HFFc6 (cell line): ENCODE measurements at regions not wholly inside any gene's neighbourhood (a gene's known extent, or its start where the extent isn't known, plus 50 kb on each side); places are given as distances from the start of the nearest gene placed in this dataset.

Source experiments
- DNase-seq: peaks from one replicate; pipeline ENCODE4 v3.0.0-alpha.2; 2018
- H3K27ac Mint-ChIP-seq: 2 replicates; pipeline ENCODE4 v1.8.0; 2020; ENCODE audit warnings: mild to moderate bottlenecking, mixed read lengths
- H3K27me3 Mint-ChIP-seq: 2 replicates; pipeline ENCODE4 v1.8.0; 2021; ENCODE audit warnings: mild to moderate bottlenecking, moderate library complexity, mixed read lengths; ENCODE audit not compliant: insufficient read depth
- H3K36me3 Mint-ChIP-seq: 2 replicates; pipeline ENCODE4 v1.8.0; 2021; ENCODE audit warnings: low read depth, mixed read lengths
- H3K4me1 Mint-ChIP-seq: 2 replicates; pipeline ENCODE4 v1.8.0; 2020; ENCODE audit warnings: low read depth, mixed read lengths
- H3K4me3 Mint-ChIP-seq: 2 replicates; pipeline ENCODE4 v1.8.0; 2020; ENCODE audit warnings: mild to moderate bottlenecking, moderate library complexity, mixed read lengths
- H3K9me3 Mint-ChIP-seq: 2 replicates; pipeline ENCODE4 v1.8.0; 2020; ENCODE audit warnings: mild to moderate bottlenecking, mixed read lengths
- TF ChIP-seq, protein P1 (sequence below): fragments of 200-600 bp; sonication (generic); IDR thresholded peaks from 2 replicates; pipeline ENCODE4 v1.5.0; 2021; ENCODE audit warnings: antibody characterized with exemption, mild to moderate bottlenecking

GRCh38 chr2:84288293-84288692 is 170.8 kb downstream of the SUCLG1 start:
- Mint-ChIP-seq H3K9me3 (no peaks in the 10 kb centered on the region; the same call in 1 of the 2 replicates), H3K4me3 (no peak overlapping the region), H3K27ac (no peak overlapping the region), H3K36me3 (no peaks in the 10 kb centered on the region), H3K27me3 (peaks cover 3% of the 10 kb centered on the region; the same call in 1 of the 2 replicates), H3K4me1 (no peaks in the 10 kb centered on the region)
- DNase-seq = no peak
- TF ChIP-seq, protein P1, sequence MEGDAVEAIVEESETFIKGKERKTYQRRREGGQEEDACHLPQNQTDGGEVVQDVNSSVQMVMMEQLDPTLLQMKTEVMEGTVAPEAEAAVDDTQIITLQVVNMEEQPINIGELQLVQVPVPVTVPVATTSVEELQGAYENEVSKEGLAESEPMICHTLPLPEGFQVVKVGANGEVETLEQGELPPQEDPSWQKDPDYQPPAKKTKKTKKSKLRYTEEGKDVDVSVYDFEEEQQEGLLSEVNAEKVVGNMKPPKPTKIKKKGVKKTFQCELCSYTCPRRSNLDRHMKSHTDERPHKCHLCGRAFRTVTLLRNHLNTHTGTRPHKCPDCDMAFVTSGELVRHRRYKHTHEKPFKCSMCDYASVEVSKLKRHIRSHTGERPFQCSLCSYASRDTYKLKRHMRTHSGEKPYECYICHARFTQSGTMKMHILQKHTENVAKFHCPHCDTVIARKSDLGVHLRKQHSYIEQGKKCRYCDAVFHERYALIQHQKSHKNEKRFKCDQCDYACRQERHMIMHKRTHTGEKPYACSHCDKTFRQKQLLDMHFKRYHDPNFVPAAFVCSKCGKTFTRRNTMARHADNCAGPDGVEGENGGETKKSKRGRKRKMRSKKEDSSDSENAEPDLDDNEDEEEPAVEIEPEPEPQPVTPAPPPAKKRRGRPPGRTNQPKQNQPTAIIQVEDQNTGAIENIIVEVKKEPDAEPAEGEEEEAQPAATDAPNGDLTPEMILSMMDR = no peak

DNA sequence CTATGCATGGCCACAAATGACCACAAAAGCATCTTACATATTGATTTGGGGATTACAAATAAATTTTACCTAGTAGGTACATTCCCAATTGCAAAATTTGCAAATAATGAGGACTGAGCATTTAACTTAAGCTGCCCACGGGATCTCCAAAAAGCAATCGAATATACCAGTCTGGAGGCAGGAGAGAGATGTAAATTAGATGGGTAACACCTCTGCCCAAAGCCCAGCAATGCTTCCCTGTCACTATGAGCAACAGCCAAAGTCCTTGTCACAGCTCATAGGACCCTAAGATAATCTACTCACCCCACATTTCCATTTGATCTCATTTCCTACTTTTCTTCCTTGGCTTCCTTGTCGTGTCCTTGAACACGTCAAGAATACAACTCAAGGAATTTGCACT is 172.2 kb downstream of the SUCLG1 start:
- no peak for DNase-seq
- Mint-ChIP-seq H3K36me3 (no peaks in the 10 kb centered on the region), H3K4me1 (no peaks in the 10 kb centered on the region), H3K27ac (no peak overlapping the region), H3K9me3 (no peaks in the 10 kb centered on the region; the same call in 1 of the 2 replicates), H3K27me3 (peaks cover 3% of the 10 kb centered on the region; the same call in 1 of the 2 replicates), H3K4me3 (no peak overlapping the region)
- TF ChIP-seq, protein P1 = no peak

DNA sequence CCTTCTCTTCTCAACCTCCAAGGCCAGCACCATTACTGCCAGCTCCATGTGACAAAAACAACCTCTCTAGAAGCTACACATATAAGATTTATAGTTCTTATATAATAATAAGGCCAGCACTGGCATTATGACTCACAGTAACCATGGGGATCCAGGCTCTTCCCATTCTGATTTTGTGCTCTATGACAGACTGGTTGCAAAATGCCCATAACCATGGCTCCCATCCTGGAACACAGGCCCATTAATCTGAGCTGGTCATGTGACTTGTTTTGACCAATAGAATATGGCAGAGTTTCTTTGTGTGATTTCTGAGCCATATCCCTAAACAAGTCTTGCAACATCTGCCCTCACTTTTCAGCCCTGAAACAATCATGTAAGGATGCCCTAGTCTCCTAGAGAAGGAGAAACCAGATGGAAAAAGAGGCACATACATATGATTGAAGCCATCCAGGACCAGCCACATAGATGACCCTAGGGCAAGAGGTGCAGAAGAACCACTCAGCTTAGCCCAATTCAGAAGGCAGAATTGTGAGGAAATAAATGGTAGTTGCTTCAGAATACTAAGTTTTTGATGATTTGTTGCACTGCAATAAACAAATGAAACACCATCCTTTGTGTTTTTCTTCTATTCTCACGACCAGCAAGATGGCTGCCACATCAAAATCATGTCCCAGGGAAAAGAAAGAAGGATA is 173.9 kb downstream of the SUCLG1 start:
- no peak for DNase-seq
- no peaks in the 10 kb centered on the region; the same call in 1 of the 2 replicates for H3K9me3 Mint-ChIP-seq
- H3K36me3 Mint-ChIP-seq = no peaks in the 10 kb centered on the region
- H3K27me3 Mint-ChIP-seq = peaks cover 3% of the 10 kb centered on the region; the same call in 1 of the 2 replicates
- TF ChIP-seq, protein P1 = no peak
- no peaks in the 10 kb centered on the region for H3K4me1 Mint-ChIP-seq
- H3K4me3 Mint-ChIP-seq = no peak overlapping the region
- H3K27ac Mint-ChIP-seq = no peak overlapping the region

DNA sequence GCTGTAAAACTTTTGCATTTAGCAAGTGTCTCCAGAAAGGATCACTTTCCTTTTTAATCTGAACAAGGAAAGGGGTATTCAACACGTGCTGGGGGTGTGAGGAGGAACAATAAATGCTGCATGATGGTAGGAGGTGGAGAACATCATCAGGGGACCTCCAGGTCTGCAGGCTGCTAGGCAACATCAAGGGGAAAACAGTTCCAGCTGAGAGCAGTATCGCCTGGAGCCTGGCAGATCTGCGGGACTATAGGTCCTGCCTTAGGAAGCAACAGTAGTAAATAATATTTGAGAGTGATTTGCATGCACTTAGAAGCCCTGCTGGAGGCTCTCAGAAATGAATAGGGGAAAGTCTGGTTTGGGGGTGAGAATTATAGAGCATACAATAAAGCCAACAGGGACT is 175.6 kb downstream of the SUCLG1 start:
- Mint-ChIP-seq H3K4me1 (no peaks in the 10 kb centered on the region), H3K9me3 (no peaks in the 10 kb centered on the region; the same call in 1 of the 2 replicates), H3K27me3 (peaks cover 1% of the 10 kb centered on the region; the same call in 1 of the 2 replicates), H3K4me3 (no peak overlapping the region), H3K36me3 (no peaks in the 10 kb centered on the region), H3K27ac (no peak overlapping the region)
- no peak for DNase-seq
- TF ChIP-seq, protein P1 = no peak

GRCh38 chr2:84281510-84281909 is 177.6 kb downstream of the SUCLG1 start:
- H3K4me3 Mint-ChIP-seq = no peak overlapping the region
- H3K27ac Mint-ChIP-seq = no peak overlapping the region
- no peaks in the 10 kb centered on the region; the same call in 1 of the 2 replicates for H3K9me3 Mint-ChIP-seq
- no peaks in the 10 kb centered on the region for H3K36me3 Mint-ChIP-seq
- no peak for DNase-seq
- H3K4me1 Mint-ChIP-seq = no peaks in the 10 kb centered on the region
- H3K27me3 Mint-ChIP-seq = peaks cover 2% of the 10 kb centered on the region
- TF ChIP-seq, protein P1 = no peak
